ENCODE measurements at regions not wholly inside any gene's neighbourhood (a gene's known extent, or its start where the extent isn't known, plus 50 kb on each side); places are given as distances from the start of the nearest gene placed in this dataset.

GRCh38 chr15:91609231-91609630, 244.3 kb upstream of the SLCO3A1 start:
- in situ Hi-C loops (cut with MboI; ENCODE audit: low sequenced_read_pairs, unreplicated experiment): no loop called here
- no peak for TF ChIP-seq CTCF (IDR thresholded peaks at IDR 0.05; ENCODE audit: borderline replicate concordance, control extremely low read depth, extremely low read depth, insufficient read depth, missing control alignments)
- DNase-seq (ENCODE audit: low spot score): no peak

- in situ Hi-C loops (cut with MboI; ENCODE audit: low sequenced_read_pairs, unreplicated experiment): no loop called here
- DNase-seq (ENCODE audit: low spot score): no peak
- TF ChIP-seq CTCF (IDR thresholded peaks at IDR 0.05; ENCODE audit: borderline replicate concordance, control extremely low read depth, extremely low read depth, insufficient read depth, missing control alignments): no peak
Observed at GRCh38 chr15:91609966-91610365, 243.5 kb upstream of the SLCO3A1 start.

- no peak for TF ChIP-seq CTCF (IDR thresholded peaks at IDR 0.05; ENCODE audit: borderline replicate concordance, control extremely low read depth, extremely low read depth, insufficient read depth, missing control alignments)
- in situ Hi-C loops (cut with MboI; ENCODE audit: low sequenced_read_pairs, unreplicated experiment): no loop called here
- no peak for DNase-seq (ENCODE audit: low spot score)
Observed at GRCh38 chr15:91611561-91612323, 241.8 kb upstream of the SLCO3A1 start.

- in situ Hi-C loops (cut with MboI; ENCODE audit: low sequenced_read_pairs, unreplicated experiment): no loop called here
- TF ChIP-seq CTCF (IDR thresholded peaks at IDR 0.05; ENCODE audit: borderline replicate concordance, control extremely low read depth, extremely low read depth, insufficient read depth, missing control alignments): no peak
- no peak for DNase-seq (ENCODE audit: low spot score)
Observed at GRCh38 chr15:91620229-91620628, 233.3 kb upstream of the SLCO3A1 start.

GRCh38 chr15:91622235-91622634, 231.3 kb upstream of the SLCO3A1 start:
- no peak for DNase-seq (ENCODE audit: low spot score)
- in situ Hi-C loops (cut with MboI; ENCODE audit: low sequenced_read_pairs, unreplicated experiment): no loop called here
- no peak for TF ChIP-seq CTCF (IDR thresholded peaks at IDR 0.05; ENCODE audit: borderline replicate concordance, control extremely low read depth, extremely low read depth, insufficient read depth, missing control alignments)

- in situ Hi-C loops (cut with MboI; ENCODE audit: low sequenced_read_pairs, unreplicated experiment): no loop called here
- no peak for DNase-seq (ENCODE audit: low spot score)
Observed at GRCh38 chr15:91622711-91623342, 230.7 kb upstream of the SLCO3A1 start.

More at GRCh38 chr15:91622711-91623342, 230.7 kb upstream of the SLCO3A1 start:
- TF ChIP-seq CTCF (IDR thresholded peaks at IDR 0.05; ENCODE audit: borderline replicate concordance, control extremely low read depth, extremely low read depth, insufficient read depth, missing control alignments): no peak

Measured in GM13976 (cell line).